ENCODE measurements at regions not wholly inside any gene's neighbourhood (a gene's known extent, or its start where the extent isn't known, plus 50 kb on each side); places are given as distances from the start of the nearest gene placed in this dataset.

DNA sequence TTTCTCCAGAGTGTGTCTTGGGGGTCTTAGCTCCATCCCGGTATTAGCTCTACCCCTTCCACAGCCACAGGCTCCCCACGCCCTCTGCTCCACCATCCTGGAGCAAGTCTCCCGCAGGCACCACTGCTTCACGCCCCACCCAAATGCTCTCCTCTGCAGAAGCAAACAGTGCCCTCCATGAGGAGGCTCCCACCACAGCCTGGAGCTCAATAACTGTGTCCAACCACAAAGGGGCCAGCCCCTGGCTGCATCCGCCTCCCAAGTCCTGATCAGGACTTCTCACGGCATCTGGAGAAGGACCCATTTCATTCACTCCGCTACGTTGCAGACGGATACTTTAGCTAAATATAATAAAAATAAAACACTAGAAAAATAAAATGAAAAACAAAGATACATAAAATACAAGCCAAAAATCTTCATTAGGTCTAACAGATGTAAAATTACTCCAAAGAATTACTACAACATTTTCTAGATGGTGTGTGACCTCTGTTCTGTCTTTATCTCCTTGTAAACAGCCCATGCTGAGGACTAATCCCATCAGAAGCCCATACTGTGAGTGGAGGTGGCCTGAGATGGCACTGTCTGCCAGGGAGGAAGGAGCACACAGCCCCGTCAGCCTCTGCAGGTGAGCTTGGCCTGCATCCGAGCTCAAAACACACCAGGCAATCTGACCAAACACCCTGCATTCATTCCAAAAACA, 210.8 kb upstream of the RAB6C start:
- no peak for DNase-seq (ENCODE audit: low read depth)

DNA sequence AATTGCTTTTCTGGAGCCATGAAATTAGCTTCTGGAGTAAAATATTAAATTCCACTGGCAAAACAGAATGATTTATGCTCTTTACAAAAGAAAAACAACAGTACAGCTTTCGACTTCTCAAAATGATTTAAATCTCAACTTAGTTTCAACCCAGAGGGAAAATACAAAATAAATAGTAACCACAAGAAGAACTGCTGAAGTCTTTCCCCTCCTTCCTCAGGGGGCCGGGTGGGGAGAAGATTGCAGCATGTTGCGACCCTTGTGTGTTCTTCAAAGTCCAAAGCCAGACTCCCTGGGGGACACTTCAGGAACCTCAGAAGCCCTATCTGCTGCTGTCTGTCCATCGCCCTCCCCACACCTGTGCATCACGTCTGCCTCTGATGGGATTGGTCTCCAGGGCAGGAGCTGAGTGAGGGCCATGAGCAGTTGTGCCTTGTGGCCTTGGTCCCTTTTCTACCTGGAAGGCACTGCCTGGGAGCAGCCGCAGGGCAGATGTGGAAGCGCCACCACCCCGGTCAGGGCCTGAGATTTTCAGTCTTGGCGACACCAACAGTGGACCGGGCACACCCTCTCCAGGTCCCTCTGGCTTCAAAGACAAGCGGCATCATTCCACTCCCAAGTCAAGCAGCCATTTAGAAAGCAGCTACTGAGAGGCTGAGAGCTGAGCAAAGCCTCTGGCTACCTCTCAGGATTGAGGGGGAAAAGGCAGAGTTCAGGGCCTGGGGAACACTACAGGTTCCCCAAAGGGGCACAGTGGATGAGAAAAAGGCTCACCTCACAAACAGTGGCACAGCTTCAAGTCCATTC, 210.1 kb upstream of the RAB6C start:
- no peak for DNase-seq (ENCODE audit: low read depth)

DNA sequence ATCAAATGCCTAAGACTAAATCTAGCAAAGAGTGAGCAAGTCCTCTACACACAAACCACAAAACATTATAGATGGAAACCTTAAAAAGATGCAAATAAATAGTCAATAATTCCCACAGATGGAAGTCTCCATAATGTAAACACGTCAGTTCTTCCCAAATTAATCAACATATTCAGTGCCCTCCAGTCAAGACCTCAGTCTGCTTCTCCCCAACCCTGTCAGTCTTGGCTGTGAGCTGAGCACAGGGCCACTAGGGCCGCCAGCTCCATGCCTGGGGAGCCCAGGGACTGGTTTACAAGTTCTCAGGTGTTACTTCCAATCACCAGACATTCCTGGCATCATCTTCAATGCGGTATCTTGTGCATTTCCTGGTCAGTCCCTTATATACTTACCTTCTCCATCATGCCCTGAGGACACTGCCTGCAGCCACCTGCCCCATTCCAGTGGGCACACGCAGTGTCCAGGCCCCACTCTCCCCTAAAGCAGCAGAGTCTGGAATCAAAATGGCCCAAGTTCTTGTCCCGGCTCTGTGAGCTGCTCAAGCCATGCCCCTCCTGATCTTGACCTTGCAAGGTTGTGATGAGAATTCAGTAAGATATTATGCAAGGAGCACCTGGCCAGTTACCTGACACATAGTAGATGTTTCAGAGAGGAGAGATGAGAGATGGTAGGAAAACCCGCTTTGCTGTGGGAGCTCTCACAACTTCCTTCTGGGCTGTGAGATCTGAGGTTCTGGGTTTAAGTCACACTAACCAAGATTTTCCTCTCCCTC, 207.9 kb upstream of the RAB6C start:
- DNase-seq (ENCODE audit: low read depth), result no peak

DNA sequence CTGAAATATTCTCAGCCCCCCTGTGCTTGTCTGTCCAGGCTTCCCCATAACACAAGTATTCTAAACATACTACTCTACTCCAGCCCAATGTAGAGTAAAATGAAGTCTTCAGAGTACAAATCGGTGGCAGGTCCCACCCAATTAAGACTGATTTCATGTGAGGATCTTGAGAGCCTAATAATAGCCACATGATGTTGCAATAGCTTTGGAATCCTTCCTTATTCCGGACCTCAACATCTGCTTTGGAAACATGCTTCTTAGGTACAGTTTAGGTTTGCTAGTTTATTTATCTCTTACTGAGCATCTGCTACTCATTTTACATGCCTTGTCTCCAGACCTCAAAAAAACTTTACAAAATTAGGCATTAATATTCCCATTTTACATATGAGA, 207.3 kb upstream of the RAB6C start:
- DNase-seq (ENCODE audit: low read depth), result no peak

DNA sequence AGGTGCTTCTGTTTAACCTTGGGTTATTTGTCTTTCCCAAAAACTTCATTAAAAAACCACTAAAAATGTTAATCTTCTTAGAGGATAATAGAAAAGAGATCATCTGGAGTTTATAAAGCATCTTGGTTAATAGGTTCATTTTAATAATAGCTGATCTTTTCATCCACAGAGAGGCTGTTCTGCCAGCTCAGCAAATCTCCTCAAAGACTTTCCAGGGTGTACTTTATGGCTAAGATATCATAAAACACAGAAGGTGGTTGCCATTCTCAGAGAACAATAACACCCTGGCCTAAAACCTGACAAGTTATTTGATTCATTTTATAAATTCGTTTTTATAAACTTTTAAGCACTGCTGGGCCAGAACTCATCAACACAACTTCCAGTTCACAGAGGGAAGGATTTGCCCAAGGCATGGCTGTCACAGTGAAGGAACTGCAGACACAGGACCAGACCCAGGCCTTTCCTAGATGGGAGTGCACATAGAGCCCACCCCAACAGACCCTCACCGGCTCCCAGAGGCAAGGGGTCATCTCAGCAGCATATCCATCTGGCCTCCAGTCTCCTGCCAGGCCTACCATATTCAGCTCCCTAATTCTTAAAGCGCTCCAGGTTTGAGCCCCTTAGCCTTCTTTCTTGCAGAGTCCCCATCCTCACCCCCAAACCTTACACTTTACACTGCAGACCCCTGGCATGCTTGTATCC, 203.4 kb upstream of the RAB6C start:
- DNase-seq (ENCODE audit: low read depth), result no peak

DNA sequence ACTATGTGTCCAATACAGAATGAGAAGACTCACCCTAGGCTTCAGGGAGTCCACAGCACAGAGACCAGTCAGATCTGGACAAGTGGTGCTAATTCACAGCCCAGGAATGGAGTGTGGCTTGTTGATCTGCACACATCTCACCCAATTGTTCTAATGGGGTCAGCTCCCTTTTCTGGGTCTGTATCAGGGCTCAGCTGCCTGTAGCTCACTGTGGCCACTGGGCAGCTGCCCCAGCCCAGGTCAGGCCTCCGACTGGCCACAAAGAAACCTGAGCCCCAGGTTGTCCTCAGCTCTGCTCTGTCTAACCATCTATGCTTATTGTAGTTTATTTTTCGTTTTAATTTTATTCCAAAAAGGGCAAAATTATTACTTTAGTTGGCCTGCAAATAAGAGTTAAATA, 202.3 kb upstream of the RAB6C start:
- no peak for DNase-seq (ENCODE audit: low read depth)

DNA sequence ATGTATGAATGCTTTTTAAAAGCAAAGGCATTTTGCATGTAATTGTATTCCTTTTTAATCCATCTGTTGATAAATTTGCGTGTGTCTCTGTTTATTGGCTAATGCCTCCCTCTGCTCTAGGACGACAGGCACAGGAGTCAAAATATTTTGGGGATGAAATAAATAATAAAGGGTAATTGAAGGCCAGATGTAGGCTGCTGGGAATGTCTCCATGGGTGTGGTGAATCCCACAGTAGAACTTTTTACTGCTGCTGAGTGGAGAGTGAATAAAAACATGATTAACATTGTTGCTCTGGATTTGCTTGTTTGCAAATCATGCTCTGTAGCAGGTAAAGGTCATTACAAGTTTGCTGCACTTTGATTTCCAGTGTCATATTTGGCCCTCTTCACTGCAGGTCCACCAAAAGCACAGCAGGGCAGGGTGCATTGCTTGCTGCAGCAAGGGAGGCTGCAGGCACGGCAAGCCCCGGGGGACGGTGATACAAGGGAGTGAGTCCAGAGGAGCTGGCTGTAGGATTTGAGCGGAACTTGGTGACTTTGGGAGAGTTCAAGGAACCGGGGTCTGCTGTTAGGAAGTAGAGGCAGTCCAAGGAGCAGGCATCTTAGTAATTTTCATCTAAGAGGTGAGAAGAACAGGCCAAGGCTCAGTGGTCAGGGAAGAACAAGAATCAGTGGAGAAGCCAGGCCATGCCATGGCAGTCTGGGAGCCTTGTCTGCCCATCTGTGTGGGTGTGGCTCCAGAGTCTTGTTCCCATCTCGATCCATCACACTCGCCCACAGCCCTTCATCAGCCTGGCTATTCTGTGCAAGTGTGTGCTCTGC, 201.5 kb upstream of the RAB6C start:
- DNase-seq (ENCODE audit: low read depth), result no peak

DNA sequence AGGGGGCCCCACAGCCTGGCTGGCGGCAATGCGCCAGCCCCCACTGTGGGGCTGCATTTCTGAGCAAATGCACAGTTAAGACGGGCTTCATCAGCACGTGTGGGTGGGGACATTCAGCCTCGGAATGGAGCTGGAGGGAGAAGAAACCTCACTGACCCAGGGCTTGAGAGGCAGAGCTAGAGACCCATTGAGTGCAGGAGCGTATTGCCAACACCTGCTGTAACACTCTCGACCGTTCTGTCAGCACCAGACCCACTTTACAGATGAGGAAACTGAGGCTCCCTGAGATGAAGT, 200.9 kb upstream of the RAB6C start:
- DNase-seq (ENCODE audit: low read depth), result no peak

DNA sequence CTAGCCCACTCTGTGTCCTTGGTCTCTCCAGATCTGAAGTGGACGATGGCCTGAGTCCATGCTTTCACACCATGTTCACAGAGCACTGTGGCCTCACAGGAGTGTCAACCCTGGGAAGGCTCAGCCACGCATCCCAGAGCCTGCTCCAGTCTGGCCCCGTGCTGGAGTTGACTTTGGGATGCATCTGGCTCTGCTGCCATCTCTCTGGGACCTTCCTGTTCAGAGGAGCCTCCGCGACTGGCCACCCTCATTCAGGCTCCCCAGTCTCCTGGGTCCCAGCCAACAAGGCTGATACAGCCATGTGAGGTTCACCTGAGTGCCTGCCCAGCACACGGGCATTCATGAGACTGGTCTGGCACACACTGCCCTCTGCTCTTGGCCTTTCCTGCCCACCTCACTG, 199.7 kb upstream of the RAB6C start:
- no peak for DNase-seq (ENCODE audit: low read depth)

DNA sequence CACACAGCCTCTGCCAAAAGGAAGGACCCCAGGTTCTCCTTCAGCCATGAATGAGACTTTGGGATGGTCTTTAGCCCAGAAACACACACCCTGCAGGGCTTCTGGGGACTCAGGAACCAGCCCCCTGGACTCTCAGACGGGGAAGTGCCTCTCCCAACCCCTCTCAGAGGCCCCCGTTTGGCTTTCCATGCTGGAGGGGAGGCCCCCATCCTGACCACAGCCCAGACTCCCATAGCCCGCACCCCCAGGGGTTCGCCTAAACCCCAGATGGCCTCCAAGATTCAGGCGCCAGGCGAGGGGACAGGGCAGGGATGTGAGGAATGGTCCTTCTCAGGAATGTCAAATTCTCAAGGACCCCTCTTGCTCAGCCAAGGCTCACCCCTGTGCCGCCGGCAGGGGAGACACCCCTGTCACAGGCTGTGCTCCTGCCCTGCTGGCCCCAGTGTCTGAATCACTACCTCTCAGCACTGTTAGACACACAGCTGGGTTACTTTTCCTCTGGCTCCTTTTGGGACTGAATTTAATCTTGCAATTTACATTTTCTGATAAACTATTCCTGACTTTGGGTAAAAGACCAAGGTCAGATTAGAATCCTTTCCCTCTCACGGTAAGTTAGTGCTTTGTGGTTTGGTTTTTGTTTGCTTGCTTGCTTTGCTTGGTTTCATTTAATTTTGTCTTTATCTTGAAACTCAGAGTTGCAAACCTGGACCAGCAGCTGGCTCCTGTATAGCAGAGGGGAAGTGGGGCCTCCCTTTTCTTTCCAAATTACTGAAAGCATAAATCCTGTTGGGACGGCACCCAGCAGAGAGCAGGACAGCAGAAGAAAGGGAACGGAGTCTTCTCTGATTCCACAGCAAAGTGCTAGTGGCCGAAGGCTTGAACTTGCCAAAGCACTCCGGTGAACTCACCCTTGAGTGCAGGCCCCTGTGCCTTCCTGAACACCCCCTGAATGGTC, 198.9 kb upstream of the RAB6C start:
- no peak for DNase-seq (ENCODE audit: low read depth)

DNA sequence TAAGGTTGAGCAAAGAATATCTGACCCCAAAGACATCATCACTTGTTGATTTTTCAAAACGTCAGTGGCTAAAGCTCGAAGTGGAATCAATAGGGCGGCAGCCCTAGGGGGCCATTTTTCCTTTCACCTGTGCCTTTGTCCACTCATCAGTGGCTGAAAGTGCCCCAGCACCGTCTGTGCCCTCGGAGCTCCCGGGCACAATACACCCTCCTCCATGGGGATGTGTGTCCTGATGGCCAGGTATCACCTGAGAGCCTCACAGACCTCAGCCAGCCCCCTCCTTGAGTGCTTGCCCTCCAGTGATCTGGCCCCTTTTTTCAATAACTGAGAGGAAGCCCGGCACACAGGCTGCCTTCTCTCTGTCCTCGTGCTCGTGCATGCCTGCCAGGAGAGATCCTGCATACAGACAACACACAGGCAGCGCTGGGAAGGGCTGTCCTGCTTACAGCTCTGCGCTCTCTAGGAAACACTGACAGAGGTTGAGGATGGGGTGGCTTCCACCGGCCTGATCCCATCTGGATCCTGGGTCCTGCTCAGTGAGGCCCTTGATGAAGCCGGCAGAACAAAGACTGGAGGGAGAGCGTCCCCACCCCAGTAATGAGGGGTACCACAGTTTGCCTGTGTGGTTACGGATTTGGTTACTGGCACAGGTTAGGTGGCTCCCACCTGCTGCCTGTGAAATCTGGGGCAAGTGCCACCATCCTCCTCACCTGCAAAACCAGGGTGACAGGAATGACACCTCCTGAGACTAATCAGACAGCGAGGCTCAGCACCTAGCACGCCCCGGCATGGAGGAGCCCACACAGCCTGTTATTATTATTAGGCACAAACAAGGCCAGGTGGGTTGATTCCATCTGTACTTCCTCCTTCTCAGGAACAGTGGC, 197.5 kb upstream of the RAB6C start:
- DNase-seq (ENCODE audit: low read depth), result no peak

DNA sequence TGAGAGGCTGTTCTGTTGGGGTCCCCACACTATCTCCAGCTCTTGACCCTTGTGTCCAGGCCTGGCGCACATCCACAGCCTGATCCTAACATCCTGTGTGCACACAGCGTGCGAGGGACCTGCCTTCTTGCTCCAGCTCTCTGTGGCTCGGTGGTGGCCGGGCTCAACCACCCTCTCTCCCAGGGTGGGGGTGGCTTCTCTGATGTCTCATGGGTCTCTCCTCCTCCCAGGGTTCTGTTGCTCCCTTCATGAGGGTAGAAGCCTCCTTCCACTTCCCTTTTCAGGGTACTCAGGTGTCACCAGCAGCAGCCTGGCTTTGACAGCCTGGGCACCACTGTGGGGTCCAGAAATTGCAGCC, 196.9 kb upstream of the RAB6C start:
- DNase-seq (ENCODE audit: low read depth), result no peak

DNA sequence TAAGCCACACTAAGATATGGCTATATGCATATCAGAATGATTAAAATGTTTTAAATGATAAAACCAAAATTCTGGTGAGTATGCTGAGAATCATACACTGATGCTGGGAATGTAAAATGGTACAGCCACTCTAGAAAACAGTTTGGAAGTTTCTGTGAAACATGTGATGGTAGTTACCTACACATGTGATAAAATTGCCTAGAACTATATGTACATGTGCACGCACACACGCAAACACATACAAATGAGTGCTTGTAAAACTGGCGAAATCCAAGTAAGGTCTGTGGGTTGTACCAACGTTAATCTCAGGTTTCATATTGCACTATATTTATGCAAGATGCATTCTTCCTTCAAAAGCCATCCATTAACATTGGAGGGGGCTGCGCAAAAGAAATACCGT, 195.0 kb upstream of the RAB6C start:
- no peak for DNase-seq (ENCODE audit: low read depth)

DNA sequence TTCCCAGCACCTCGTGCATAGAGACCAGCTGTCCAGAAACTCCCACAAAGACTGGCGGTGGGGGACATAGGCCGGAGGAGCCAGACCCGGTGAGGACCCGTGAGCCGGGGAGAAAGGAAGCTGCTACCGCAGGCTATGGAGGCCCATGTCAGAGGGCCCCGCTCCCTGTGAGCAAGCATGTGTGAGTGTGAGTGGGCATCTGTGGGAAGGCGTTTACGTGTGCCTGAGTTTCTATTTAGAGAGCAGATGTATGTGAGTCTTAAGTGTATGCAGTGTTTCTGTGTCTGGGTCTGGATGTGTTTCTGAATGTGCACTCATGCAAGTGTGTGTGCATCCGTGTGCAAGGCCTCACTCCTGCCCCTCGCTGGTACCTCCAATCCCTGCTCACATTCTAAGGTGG, 187.8 kb upstream of the RAB6C start:
- no peak for DNase-seq (ENCODE audit: low read depth)

DNA sequence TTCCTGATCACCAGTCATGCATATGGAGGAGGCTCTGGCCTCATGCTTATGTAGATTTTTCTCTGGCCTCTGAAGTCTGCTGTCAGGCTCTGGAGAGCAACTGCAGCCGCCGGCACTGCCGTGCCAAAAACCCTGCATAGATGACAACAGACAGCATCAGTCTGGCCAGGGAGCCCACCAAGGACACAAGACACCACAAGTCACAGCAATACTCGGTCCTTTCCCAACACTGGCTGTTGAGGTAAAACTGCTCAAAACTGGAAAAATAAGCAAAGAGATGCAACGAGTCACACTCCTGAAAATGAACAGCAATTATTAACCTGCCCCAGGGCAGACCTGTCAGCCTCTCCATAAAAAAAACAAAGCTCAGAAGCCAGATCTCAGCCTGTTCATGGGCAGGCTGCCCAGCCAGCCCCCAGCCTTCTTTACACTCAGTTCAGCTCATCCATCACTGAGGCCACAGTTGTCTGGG, 186.0 kb upstream of the RAB6C start:
- no peak for DNase-seq (ENCODE audit: low read depth)

DNA sequence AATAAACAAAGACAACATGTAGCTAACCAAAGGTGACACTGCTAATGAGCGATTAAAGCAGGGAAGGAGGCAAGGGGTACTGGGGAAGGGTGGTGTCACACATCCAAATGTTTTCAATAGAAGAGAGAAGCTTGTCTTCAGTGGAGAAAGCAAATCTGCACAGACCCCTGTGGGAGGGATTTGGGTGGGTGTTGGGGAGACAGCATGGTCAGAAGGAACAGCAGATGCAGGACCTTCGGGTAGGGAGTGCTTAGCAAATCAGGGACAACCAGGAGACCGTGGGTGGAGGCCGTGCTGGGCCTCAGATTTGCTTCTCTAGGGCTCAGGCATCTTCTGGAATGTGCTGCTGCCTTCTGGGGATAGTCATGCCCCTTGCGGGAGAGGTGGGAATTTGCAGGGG, 185.3 kb upstream of the RAB6C start:
- DNase-seq (ENCODE audit: low read depth), result no peak

DNA sequence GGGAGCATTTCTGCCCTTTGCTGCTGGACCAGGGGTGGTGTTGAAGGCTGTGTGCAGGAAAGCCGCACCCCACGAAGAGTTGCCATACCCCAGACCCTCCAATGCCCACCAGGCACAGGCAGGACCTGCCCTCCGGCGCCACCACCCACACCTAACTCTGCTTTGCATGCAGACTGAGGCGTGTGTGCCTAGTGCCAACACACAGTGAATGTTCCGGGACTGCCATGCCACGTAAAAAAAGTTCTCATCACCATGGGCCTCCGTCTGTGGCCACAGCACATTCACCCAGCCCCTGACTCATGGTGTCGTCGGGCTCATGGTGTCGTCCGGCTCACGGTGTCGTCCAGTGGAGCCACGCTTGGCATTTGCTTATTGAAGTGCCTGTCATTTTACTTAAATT, 184.9 kb upstream of the RAB6C start:
- DNase-seq (ENCODE audit: low read depth), result no peak

DNA sequence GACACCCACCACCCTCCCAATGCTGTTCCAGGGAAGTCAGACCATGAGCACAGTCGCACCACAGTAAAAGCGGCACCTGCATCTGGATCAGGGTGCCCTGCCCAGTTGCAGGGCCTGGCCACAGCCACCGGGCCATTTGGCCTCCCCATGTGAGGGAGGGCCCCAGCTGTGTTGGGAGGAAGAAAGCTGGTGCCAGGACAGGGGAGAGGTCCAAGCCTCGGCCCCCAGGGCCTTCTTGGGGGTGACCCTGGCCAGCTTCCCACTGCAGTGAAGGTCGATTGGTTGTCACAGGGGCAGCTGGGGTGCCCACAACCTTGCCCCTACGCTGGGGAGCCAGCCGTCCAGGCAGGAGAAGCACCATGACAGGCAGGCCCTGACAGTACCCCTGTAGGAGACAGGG, 183.2 kb upstream of the RAB6C start:
- DNase-seq (ENCODE audit: low read depth), result no peak

DNA sequence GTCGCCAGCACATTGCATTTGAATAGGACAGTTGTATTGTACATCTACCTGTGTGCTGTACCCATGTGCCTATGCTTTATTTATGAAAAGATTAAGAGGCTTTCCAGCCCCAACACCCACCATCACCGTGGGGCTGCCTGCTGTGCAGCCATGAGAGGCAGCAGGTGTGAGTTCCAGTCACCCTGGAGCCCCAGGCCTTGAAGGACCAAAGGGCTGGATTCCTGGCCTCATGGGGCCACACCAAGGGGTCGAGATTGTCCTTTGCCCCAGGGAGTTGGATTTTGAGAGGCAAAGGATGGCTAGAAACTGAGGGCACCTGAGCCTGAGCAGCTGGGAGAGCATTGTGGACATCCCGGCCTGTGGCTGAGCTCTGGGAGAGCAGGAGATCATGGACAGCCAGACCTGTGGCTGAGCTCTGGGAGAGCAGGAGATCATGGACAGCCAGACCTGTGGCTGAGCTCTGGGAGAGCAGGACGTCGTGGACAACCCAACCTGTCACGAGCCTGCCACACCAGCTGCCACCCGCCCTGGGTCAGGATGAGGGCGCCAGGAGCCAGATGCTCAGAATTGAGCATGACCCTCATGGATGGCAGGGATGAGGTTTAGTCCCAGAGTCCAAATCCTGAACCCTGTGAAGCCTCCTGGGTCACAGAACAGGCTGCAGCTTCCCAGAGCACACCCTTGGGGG, 182.5 kb upstream of the RAB6C start:
- DNase-seq (ENCODE audit: low read depth), result no peak

All from stimulated activated CD8-positive, alpha-beta memory T cell treated with anti-CD3 and anti-CD28 coated beads, Interleukin-4, amount 100 ng/mL, for 24 hours (primary cell).